Activated B cell treated with CpG ODN at 0.5 μM for 24 hours (primary cell): ENCODE measurements at regions not wholly inside any gene's neighbourhood (a gene's known extent, or its start where the extent isn't known, plus 50 kb on each side); places are given as distances from the start of the nearest gene placed in this dataset.

Experiments
- ATAC-seq: fragments of 200-7000 bp; cut with Tn5 transposase; one replicate; pipeline ENCODE4 v1.10.0; 2021; ENCODE audit warnings: low read depth, mild to moderate bottlenecking, moderate library complexity
- CTCF ChIA-PET: fragments of 350-600 bp; sonication (Branson Sonifier 250); formaldehyde crosslinking; loops from one replicate; lab custom pipeline; 2021; ENCODE audit warnings: antibody characterized with exemption; lab: Charles Lee
- POLR2A ChIA-PET: fragments of 350-600 bp; sonication (Branson Sonifier 250); formaldehyde crosslinking; loops from one replicate; lab custom pipeline; 2021; ENCODE audit warnings: antibody characterized with exemption; lab: Charles Lee
- DNase-seq: peaks from one replicate; pipeline ENCODE4 v3.0.0; 2022
- H3K27ac Mint-ChIP-seq: one replicate; pipeline ENCODE4 v1.8.0; 2020; ENCODE audit warnings: mixed read lengths
- H3K27me3 Mint-ChIP-seq: one replicate; pipeline ENCODE4 v1.8.0; 2021; ENCODE audit warnings: mixed read lengths
- H3K36me3 Mint-ChIP-seq: one replicate; pipeline ENCODE4 v1.8.0; 2021; ENCODE audit warnings: low read depth, mixed read lengths
- H3K4me1 Mint-ChIP-seq: one replicate; pipeline ENCODE4 v1.8.0; 2021; ENCODE audit warnings: mixed read lengths
- H3K4me3 Mint-ChIP-seq: one replicate; pipeline ENCODE4 v1.8.0; 2020; ENCODE audit warnings: mild to moderate bottlenecking, mixed read lengths
- H3K9me3 Mint-ChIP-seq: one replicate; pipeline ENCODE4 v1.8.0; 2020; ENCODE audit warnings: mixed read lengths
- CTCF ChIP-seq: fragments of 200-600 bp; IDR thresholded peaks from one replicate; pipeline ENCODE4 v1.8.0; 2022; ENCODE audit warnings: antibody characterized with exemption, mild to moderate bottlenecking
- intact Hi-C: fragments of 100-400 bp; cut with micrococcal nuclease; formaldehyde crosslinking; loops from one replicate; pipeline ENCODE4 v1.15.1; 2024

GRCh38 chr7:46029111-46029704, 108.1 kb upstream of the IGFBP3 start:
- H3K9me3 Mint-ChIP-seq, result no peaks in the 10 kb centered on the region
- ChIA-PET POLR2A (no interaction called here), CTCF (no interaction called here)
- intact Hi-C loops, result no loop called here
- DNase-seq, result no peak
- no peak for TF ChIP-seq CTCF
- H3K27me3 Mint-ChIP-seq, result peaks cover 2% of the 10 kb centered on the region
- ATAC-seq, result no peak
- H3K27ac Mint-ChIP-seq, result no peak overlapping the region
- no peaks in the 10 kb centered on the region for H3K4me1 Mint-ChIP-seq
- H3K36me3 Mint-ChIP-seq, result no peaks in the 10 kb centered on the region
- H3K4me3 Mint-ChIP-seq, result no peak overlapping the region

- H3K4me1 Mint-ChIP-seq, result no peaks in the 10 kb centered on the region
- H3K27ac Mint-ChIP-seq, result no peak overlapping the region
- no peaks in the 10 kb centered on the region for H3K9me3 Mint-ChIP-seq
- ATAC-seq (no peak), DNase-seq (no peak)
- intact Hi-C loops, result no loop called here
- TF ChIP-seq CTCF, result no peak
- ChIA-PET POLR2A (no interaction called here), CTCF (no interaction called here)
- H3K36me3 Mint-ChIP-seq, result no peaks in the 10 kb centered on the region
- H3K27me3 Mint-ChIP-seq, result peaks cover 2% of the 10 kb centered on the region
- no peak overlapping the region for H3K4me3 Mint-ChIP-seq
Measured at GRCh38 chr7:46028246-46028645, 107.2 kb upstream of the IGFBP3 start.

- intact Hi-C loops, result no loop called here
- Mint-ChIP-seq H3K36me3 (no peaks in the 10 kb centered on the region), H3K27me3 (peaks cover 2% of the 10 kb centered on the region), H3K4me1 (no peaks in the 10 kb centered on the region), H3K4me3 (no peak overlapping the region), H3K9me3 (no peaks in the 10 kb centered on the region), H3K27ac (no peak overlapping the region)
- ChIA-PET POLR2A (no interaction called here), CTCF (no interaction called here)
- ATAC-seq, result no peak
- no peak for DNase-seq
- TF ChIP-seq CTCF, result no peak
Measured at GRCh38 chr7:46026741-46027140, 105.7 kb upstream of the IGFBP3 start.

DNA sequence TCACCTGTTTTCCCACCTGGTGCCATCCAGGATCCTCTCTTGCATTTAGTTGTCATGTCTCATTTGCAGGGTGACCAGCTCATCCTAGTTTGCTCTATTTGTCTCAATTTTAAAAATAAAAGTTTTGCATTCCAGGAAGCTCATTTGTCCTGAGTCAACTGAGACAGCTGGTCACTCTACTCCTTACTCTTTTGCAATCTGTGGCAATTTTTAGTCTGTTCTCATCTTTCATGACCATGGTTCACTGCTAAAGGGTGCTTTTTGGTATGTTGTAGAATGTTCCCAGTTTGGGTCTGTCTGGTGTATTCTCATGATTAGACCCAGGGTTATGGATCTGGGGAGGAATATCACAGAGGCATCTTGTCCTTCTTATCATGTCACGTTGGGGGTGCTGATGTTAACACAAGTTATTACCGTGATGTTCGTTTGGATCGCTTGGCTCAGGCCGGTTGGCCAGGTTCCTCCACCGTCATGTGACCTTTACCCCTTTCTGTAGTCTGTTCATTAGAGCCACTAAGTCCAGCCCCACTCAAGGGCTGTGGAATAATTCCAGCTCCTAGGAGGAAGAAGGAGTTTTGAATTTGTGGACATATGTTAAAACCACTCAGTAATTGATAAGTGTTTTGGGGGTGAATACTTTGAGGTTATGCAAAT, 103.3 kb upstream of the IGFBP3 start:
- Mint-ChIP-seq H3K4me1 (no peaks in the 10 kb centered on the region), H3K27ac (no peak overlapping the region), H3K4me3 (no peak overlapping the region), H3K36me3 (no peaks in the 10 kb centered on the region), H3K27me3 (no peaks in the 10 kb centered on the region), H3K9me3 (no peaks in the 10 kb centered on the region)
- intact Hi-C loops, result no loop called here
- ATAC-seq (no peak), DNase-seq (no peak)
- CTCF ChIA-PET, result no interaction called here
- TF ChIP-seq CTCF, result no peak
- POLR2A ChIA-PET, result no interaction called here

- intact Hi-C loops, result no loop called here
- ChIA-PET CTCF (no interaction called here), POLR2A (no interaction called here)
- peaks cover 4% of the 10 kb centered on the region for H3K9me3 Mint-ChIP-seq
- H3K4me1 Mint-ChIP-seq, result no peaks in the 10 kb centered on the region
- ATAC-seq (no peak), DNase-seq (no peak)
- no peak overlapping the region for H3K4me3 Mint-ChIP-seq
- no peak for TF ChIP-seq CTCF
- no peak overlapping the region for H3K27ac Mint-ChIP-seq
- no peaks in the 10 kb centered on the region for H3K36me3 Mint-ChIP-seq
- H3K27me3 Mint-ChIP-seq, result no peaks in the 10 kb centered on the region
Measured at GRCh38 chr7:46022397-46022796, 101.3 kb upstream of the IGFBP3 start.
